ENCODE measurements at regions not wholly inside any gene's neighbourhood (a gene's known extent, or its start where the extent isn't known, plus 50 kb on each side); places are given as distances from the start of the nearest gene placed in this dataset.

GRCh38 chr22:44578516-44579230 lies 80.6 kb upstream of the RTL6 start:
- H3K79me2 ChIP-seq (ENCODE audit: control insufficient read depth, insufficient read depth, low read length), result no peaks in the 10 kb centered on the region
- H3K4me3 ChIP-seq (replicated peaks in 1 of 3; ENCODE audit: insufficient read depth in 1 of 3, low read depth in 1 of 3, low read length in 3 of 3), result no peak overlapping the region
- H2AFZ ChIP-seq (ENCODE audit: low read depth, low read length), result no peak overlapping the region
- no peak overlapping the region for H3K4me2 ChIP-seq (ENCODE audit: insufficient read depth, low read length)
- intact Hi-C loops (cut with micrococcal nuclease) (no loop called here), dilution Hi-C loops (cut with MboI; ENCODE audit: extremely low pct_ligation_motif_present, low sequenced_read_pairs) (no loop called here)
- ChIA-PET CTCF (interaction anchor here (0.6 to 2.6 kb wide), 2 partner anchors 11 to 64 kb away, joined by 4 to 7 read pairs; no protein-coding TSS in a partner anchor), POLR2A (no interaction called here)
- H3K27me3 ChIP-seq (ENCODE audit: control insufficient read depth in 2 of 2, insufficient read depth in 2 of 2, low read length in 2 of 2), result no peaks in the 10 kb centered on the region
- no peaks in the 10 kb centered on the region for H4K20me1 ChIP-seq (replicated peaks; ENCODE audit: control insufficient read depth, extremely low read depth, insufficient read depth, low read length)
- TF ChIP-seq MAX (IDR thresholded peaks at IDR 0.05; ENCODE audit: insufficient read depth, insufficient read length), result no peak
- no TSS peak for BruUV-seq (replicated peaks)
- no peaks in the 10 kb centered on the region for H3K4me1 ChIP-seq (ENCODE audit: control insufficient read depth, extremely low read depth, insufficient read depth, low read length)
- no peak overlapping the region for H3K9ac ChIP-seq (replicated peaks; ENCODE audit: extremely low read depth, insufficient read depth, low read length)
- no peaks in the 10 kb centered on the region for H3K9me1 ChIP-seq (replicated peaks; ENCODE audit: control insufficient read depth, extremely low read depth, insufficient read depth, low read length)
- no peak for DNase-seq (ENCODE audit: low read depth, low spot score)
- H3K9me3 ChIP-seq (replicated peaks; ENCODE audit: control insufficient read depth, insufficient read depth, low read length), result no peaks in the 10 kb centered on the region
- H3K36me3 ChIP-seq (ENCODE audit: control insufficient read depth in 2 of 2, extremely low read depth in 1 of 2, insufficient read depth in 2 of 2, low read length in 2 of 2), result no peaks in the 10 kb centered on the region
- no peak overlapping the region for H3K27ac ChIP-seq (ENCODE audit: insufficient read depth, low read depth, low read length)
- no peak for FAIRE-seq

DNA sequence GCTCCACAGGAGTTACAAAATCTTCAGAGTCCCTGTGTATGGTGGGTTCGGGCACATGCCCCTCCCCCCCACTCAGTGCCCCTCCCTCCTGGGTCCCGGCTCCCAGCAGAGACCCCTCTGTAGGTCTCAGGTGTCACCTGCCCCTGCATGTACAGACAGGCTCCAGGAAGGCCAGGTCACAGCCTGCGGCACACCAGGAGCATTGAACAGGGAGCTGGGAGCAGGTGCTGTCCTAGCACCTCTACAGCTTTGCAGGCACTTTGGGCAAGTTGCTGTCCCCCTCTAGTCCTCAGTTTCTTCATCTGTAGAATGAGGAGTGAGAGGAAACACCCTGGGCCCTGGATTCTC lies 80.1 kb upstream of the RTL6 start:
- no peaks in the 10 kb centered on the region for H3K4me1 ChIP-seq (ENCODE audit: control insufficient read depth, extremely low read depth, insufficient read depth, low read length)
- FAIRE-seq (no peak), DNase-seq (ENCODE audit: low read depth, low spot score) (no peak)
- H3K4me2 ChIP-seq (ENCODE audit: insufficient read depth, low read length), result no peak overlapping the region
- H3K36me3 ChIP-seq (ENCODE audit: control insufficient read depth in 2 of 2, extremely low read depth in 1 of 2, insufficient read depth in 2 of 2, low read length in 2 of 2), result no peaks in the 10 kb centered on the region
- no peak overlapping the region for H2AFZ ChIP-seq (ENCODE audit: low read depth, low read length)
- POLR2A ChIA-PET, result no interaction called here
- BruUV-seq (replicated peaks), result no TSS peak
- H3K4me3 ChIP-seq (replicated peaks in 1 of 3; ENCODE audit: insufficient read depth in 1 of 3, low read depth in 1 of 3, low read length in 3 of 3), result no peak overlapping the region
- H3K9ac ChIP-seq (replicated peaks; ENCODE audit: extremely low read depth, insufficient read depth, low read length), result no peak overlapping the region
- dilution Hi-C loops (cut with MboI; ENCODE audit: extremely low pct_ligation_motif_present, low sequenced_read_pairs) (no loop called here), intact Hi-C loops (cut with micrococcal nuclease) (no loop called here)
- no peak for TF ChIP-seq FOS (IDR thresholded peaks at IDR 0.05; ENCODE audit: borderline replicate concordance, insufficient read depth, low read length)
- TF ChIP-seq POLR2AphosphoS5 (IDR thresholded peaks at IDR 0.05; ENCODE audit: insufficient read depth, low read depth, low read length), result no peak
- no peak for TF ChIP-seq GATA2 (IDR thresholded peaks at IDR 0.05; ENCODE audit: insufficient read depth, insufficient read length, low read depth, low read length)
- no peak for TF ChIP-seq MAX (IDR thresholded peaks at IDR 0.05; ENCODE audit: insufficient read depth, insufficient read length)
- no peak for TF ChIP-seq MYC (IDR thresholded peaks at IDR 0.05; ENCODE audit: low read depth, low read length)
- no peak for TF ChIP-seq JUN (IDR thresholded peaks at IDR 0.05; ENCODE audit: borderline replicate concordance, insufficient read depth, insufficient read length, low read depth)
- TF ChIP-seq POLR2A (IDR thresholded peaks at IDR 0.05; ENCODE audit: low read depth, low read length), result no peak
- TF ChIP-seq CTCF (IDR thresholded peaks at IDR 0.05; ENCODE audit: extremely low read depth in 1 of 2, insufficient read depth in 1 of 2, low read depth in 1 of 2, low read length in 2 of 2), result no peak
- TF ChIP-seq EZH2 (IDR thresholded peaks at IDR 0.05; ENCODE audit: borderline replicate concordance, low read depth, low read length, severe bottlenecking), result no peak
- no peaks in the 10 kb centered on the region for H4K20me1 ChIP-seq (replicated peaks; ENCODE audit: control insufficient read depth, extremely low read depth, insufficient read depth, low read length)
- no peaks in the 10 kb centered on the region for H3K27me3 ChIP-seq (ENCODE audit: control insufficient read depth in 2 of 2, insufficient read depth in 2 of 2, low read length in 2 of 2)
- H3K79me2 ChIP-seq (ENCODE audit: control insufficient read depth, insufficient read depth, low read length), result no peaks in the 10 kb centered on the region
- CTCF ChIA-PET, result interaction anchor here (0.6 to 2.6 kb wide), 2 partner anchors 10 to 65 kb away, joined by 4 to 7 read pairs; no protein-coding TSS in a partner anchor
- H3K27ac ChIP-seq (ENCODE audit: insufficient read depth, low read depth, low read length), result no peak overlapping the region
- no peaks in the 10 kb centered on the region for H3K9me1 ChIP-seq (replicated peaks; ENCODE audit: control insufficient read depth, extremely low read depth, insufficient read depth, low read length)
- no peaks in the 10 kb centered on the region for H3K9me3 ChIP-seq (replicated peaks; ENCODE audit: control insufficient read depth, insufficient read depth, low read length)

Data from endothelial cell of umbilical vein (primary cell).